Stimulated activated CD4-positive, alpha-beta T cell treated with anti-CD3 and anti-CD28 coated beads, Interleukin-15, amount 100 ng/mL, for 48 hours (primary cell): ENCODE measurements at regions not wholly inside any gene's neighbourhood (a gene's known extent, or its start where the extent isn't known, plus 50 kb on each side); places are given as distances from the start of the nearest gene placed in this dataset.
A peak's percentile ranks its signal among the peaks of the same experiment; 100 is the strongest.
"Not testable (repeated sequence)": the region's sequence is repeated elsewhere in the genome, so short reads cannot be mapped to it uniquely, and the experiment has no call there.

Experiments used
- DNase-seq, 2 donors: peaks; one replicate each; pipeline ENCODE4 v3.0.0-alpha.2; 2020; ENCODE audit warnings: low read depth in 2 of 2

DNA sequence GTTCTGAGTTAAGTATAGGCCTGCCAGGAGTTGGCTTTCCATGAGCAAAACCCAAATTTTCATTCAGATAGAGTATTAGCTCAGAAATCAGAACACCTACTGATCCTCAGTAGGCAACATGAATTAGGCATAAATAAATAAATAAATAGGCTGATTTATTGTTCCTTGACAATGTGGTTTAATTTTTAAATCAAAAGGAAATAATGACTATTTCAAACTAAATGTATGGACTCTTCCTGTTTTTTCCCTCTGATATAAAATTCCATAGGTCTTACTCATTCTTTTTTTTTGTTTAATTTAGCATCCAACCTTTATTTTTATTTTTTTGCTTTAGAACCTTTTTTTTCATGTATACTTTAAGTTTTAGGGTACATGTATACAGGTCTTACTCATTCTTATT, 140.2 kb upstream of the ITGA6 start:
- no peak for DNase-seq

GRCh38 chr2:172287605-172288315, 139.6 kb upstream of the ITGA6 start:
- DNase-seq, result no peak

- peak; percentile 10 to 14 for DNase-seq
Measured at GRCh38 chr2:172288603-172289002, 138.8 kb upstream of the ITGA6 start.

GRCh38 chr2:172293952-172294351, 133.4 kb upstream of the ITGA6 start:
- no peak for DNase-seq

DNA sequence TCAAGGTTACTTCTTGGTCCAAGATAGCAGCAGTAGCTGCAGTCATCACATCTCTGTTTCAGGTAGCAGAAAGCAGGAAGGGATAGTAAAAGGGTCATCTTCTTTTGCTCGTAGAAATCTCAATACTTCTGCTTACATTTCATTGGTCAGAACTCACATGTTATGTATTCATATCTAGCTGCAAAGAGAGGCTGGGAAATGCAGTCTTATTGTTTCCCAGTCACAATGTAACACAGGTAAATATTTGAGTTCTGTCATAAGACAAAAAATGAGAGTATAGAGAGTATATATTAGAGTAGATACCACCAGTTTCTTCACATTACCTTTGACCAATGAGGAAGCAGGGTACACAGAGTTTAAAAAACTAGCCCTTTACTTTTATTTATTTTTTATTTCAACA, 132.4 kb upstream of the ITGA6 start:
- no peak for DNase-seq

DNA sequence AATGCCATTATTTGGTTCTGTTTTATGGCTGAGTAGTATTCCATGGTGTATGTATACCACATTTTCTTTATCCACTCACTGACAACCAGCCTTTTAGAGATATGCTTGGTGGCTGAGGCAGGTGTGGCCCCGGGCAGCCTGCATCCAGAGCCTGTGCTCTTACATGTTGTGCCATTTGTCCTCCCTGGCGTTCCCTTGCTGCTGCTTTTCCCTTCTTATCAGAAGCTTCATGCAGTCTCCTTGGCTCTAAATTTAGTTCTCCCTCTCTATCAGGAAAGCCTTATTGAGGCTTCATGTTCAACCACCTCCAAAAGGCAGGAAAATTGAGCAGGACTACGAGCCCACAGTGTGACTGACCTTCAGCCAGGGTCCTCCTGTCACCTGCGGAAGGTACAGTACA, 131.7 kb upstream of the ITGA6 start:
- no peak for DNase-seq

DNA sequence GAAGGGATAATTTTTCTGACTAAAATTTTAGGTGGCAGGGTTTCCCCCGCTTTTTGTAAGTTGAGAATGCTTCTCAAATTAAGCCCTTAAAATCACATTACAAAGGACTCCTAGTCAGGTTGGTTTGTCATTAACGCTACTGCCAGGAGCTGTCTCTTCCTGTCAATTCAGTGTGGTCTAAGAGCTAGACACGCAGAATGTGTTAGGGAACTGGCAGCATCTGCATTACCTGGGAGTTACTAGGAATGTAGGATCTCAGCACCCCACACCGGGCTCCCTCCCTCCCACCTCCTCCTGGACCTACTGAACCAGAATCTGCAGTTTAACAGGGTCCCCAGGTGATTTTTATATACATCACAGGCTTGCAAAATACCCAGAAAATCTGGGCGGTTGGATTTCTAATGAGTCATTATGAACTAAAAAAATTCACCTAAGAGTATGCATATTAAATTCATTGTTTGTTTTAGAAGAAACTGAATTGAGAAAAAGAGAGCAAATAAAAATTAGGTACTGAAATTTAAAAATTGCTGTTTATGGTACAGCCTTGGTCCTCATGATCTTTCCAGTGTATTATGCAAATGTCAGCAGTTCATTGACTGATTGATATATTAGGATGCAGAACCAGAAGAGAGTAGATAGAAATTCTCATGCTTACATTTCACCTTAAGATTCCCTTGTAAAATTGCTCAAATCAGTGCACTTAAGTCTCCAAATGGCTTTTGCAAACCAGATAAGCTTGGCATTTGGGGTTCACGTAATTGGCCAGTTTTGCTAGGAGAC, 130.9 kb upstream of the ITGA6 start:
- no peak for DNase-seq

- no peak for DNase-seq
Measured at GRCh38 chr2:172297531-172297930, 129.9 kb upstream of the ITGA6 start.

GRCh38 chr2:172297950-172298349, 129.4 kb upstream of the ITGA6 start:
- DNase-seq, result no peak

GRCh38 chr2:172299741-172300140, 127.6 kb upstream of the ITGA6 start:
- DNase-seq, result no peak

DNA sequence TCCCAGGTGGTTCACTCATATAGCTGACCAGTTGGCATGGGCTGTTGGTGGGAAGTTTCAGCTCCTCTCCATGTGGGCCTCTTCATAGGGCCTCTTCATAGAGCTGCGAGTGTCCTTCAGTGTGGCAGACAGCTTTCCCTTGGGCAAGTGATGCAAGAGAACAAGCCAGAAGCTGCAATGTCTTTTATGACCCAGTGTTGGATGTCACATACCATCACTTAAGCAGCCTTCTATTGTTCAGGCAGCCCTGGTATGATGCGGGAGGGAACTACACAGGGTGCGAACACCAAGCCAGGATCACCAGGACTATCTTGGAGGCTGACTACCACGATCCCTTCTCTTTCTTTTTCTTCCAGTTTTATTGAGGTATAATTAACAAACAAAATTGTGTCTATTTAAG, 126.5 kb upstream of the ITGA6 start:
- DNase-seq, result no peak

- no peak for DNase-seq
Measured at GRCh38 chr2:172305066-172305465, 122.3 kb upstream of the ITGA6 start.

DNA sequence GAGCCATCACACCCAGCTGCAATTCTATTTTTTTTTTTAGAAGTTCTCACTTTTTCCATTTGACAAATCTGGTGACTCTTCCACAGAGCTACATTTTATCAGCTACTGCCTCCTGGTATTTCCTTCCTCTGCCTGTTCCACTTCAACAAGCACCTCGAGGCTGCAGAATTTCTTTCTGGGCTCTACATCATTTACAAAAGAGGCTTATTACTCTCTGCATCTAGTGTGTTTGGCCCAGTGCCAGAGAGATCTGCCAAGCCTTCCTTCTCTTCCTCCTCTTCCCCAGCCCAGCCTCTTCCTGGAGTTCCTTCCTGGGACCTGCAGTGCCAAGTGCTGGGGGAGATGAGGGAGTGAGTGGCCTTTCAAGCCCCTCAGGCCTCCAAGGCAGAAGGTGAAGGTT, 119.6 kb upstream of the ITGA6 start:
- no peak for DNase-seq

DNA sequence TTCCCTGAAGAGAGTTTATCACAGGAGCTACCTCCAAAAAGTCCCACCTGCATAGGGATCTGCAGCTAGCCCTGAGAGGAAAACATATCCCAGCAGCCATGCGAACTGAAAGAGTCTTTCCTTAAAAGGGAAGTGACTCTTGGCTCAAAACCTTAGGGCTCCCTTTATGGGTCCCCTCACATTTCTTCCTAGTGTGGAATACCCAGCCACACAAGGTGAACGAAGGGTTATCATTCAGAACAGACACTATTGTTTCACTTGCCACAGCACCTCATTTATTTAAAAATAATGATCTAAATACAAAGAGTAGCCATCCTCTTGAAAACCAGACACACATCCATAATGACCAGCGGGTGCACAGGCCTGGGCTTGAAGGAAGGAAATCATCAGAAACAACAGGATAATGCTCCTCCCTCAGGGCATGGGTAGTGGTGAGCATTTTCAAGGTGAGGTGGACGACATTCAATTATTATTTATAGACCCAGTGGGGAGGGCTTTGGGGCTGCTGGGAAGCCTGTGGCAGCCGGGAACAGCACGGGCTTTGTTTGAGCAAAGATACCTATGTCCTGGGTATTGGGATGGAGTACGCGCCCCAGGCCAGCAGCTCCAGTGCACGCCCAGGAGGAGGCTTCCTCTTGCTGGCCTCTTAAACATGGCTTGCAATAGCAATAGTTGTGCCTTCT, 119.0 kb upstream of the ITGA6 start:
- DNase-seq, result no peak

- DNase-seq, result no peak
Measured at GRCh38 chr2:172311921-172312345, 115.5 kb upstream of the ITGA6 start.

GRCh38 chr2:172313715-172314341, 113.6 kb upstream of the ITGA6 start:
- no peak for DNase-seq

- not testable (repeated sequence) for DNase-seq
Measured at GRCh38 chr2:172315070-172315469, 112.3 kb upstream of the ITGA6 start.

- DNase-seq, result no peak
Measured at GRCh38 chr2:172322049-172322448, 105.3 kb upstream of the ITGA6 start.

- no peak for DNase-seq
Measured at GRCh38 chr2:172323256-172323655, 104.1 kb upstream of the ITGA6 start.

DNA sequence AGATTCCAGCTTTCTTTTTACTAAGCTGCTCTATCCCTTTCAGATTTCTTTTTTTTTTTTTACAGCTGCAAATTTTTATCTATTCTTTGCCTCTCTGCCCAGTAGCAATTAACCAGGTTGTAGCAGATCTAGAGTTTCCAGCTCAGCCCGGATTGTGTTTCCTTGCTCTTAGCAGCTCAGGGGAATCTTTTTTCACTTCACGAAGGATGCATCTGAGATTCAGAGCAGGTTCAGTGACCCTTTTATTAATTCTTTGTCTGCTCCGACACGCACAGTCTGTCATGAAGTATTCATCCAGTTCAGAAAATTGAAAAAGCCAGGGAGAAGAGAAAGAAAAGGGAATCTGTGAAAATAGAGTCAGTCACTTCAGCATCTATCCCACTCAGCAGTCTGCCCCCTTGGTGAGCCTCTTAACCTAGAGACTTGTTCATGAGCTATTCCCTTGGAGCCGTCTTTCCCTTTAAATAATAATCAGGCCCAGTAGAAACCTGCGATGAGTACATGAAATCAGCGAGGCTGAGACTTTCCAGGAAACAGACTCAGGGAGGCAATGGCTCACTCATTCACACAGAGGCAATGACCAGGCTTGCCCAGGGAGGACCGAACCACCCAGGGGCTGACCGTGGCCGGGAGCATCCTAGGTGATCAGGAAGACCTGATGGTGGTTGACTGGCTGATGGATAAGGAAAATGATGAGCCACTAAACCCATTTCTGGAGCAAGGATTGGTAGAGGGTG, 103.4 kb upstream of the ITGA6 start:
- DNase-seq, result no peak

- no peak for DNase-seq
Measured at GRCh38 chr2:172326211-172326509, 101.2 kb upstream of the ITGA6 start.
